Stimulated activated CD8-positive, alpha-beta memory T cell treated with anti-CD3 and anti-CD28 coated beads, Interleukin-2, amount 100 ng/mL, for 1 hour (primary cell): ENCODE measurements at regions not wholly inside any gene's neighbourhood (a gene's known extent, or its start where the extent isn't known, plus 50 kb on each side); places are given as distances from the start of the nearest gene placed in this dataset.

ENCODE experiments used
- DNase-seq, 2 donors: peaks; one replicate each; pipeline ENCODE4 v3.0.0-alpha.2; 2020; ENCODE audit warnings: low read depth in 2 of 2

- no peak for DNase-seq
Observed at GRCh38 chr14:65281991-65282895, 130.3 kb upstream of the FUT8 start.

- DNase-seq: no peak
Observed at GRCh38 chr14:65282896-65283253, 129.7 kb upstream of the FUT8 start.

GRCh38 chr14:65286443-65286842 is 126.1 kb upstream of the FUT8 start:
- no peak for DNase-seq

- peak; percentile 10 to 22 for DNase-seq
Observed at GRCh38 chr14:65287264-65288131, 125.0 kb upstream of the FUT8 start.

GRCh38 chr14:65290830-65291229 is 121.7 kb upstream of the FUT8 start:
- DNase-seq: no peak

- no peak for DNase-seq
Observed at GRCh38 chr14:65291531-65291930, 121.0 kb upstream of the FUT8 start.

- DNase-seq: no peak
Observed at GRCh38 chr14:65294816-65295215, 117.7 kb upstream of the FUT8 start.

GRCh38 chr14:65296402-65296801 is 116.1 kb upstream of the FUT8 start:
- DNase-seq: no peak

- no peak for DNase-seq
Observed at GRCh38 chr14:65296876-65297275, 115.7 kb upstream of the FUT8 start.

- DNase-seq: no peak
Observed at GRCh38 chr14:65297744-65298143, 114.8 kb upstream of the FUT8 start.

- DNase-seq: no peak
Observed at GRCh38 chr14:65299826-65300225, 112.7 kb upstream of the FUT8 start.

GRCh38 chr14:65301862-65302539 is 110.5 kb upstream of the FUT8 start:
- DNase-seq: no peak

- DNase-seq: no peak
Observed at GRCh38 chr14:65302571-65303189, 109.8 kb upstream of the FUT8 start.

GRCh38 chr14:65303190-65303898 is 109.2 kb upstream of the FUT8 start:
- no peak for DNase-seq

- DNase-seq: no peak
Observed at GRCh38 chr14:65303899-65304222, 108.7 kb upstream of the FUT8 start.

GRCh38 chr14:65304239-65304638 is 108.3 kb upstream of the FUT8 start:
- DNase-seq: no peak

GRCh38 chr14:65304963-65305362 is 107.6 kb upstream of the FUT8 start:
- DNase-seq: no peak

- no peak for DNase-seq
Observed at GRCh38 chr14:65308536-65308935, 104.0 kb upstream of the FUT8 start.

GRCh38 chr14:65310568-65310967 is 102.0 kb upstream of the FUT8 start:
- no peak for DNase-seq

- no peak for DNase-seq
Observed at GRCh38 chr14:65312859-65313258, 99.7 kb upstream of the FUT8 start.
